SK-N-SH (cell line): ENCODE measurements at regions not wholly inside any gene's neighbourhood (a gene's known extent, or its start where the extent isn't known, plus 50 kb on each side); places are given as distances from the start of the nearest gene placed in this dataset.

Experiments
- CTCF ChIP-seq: fragments of 200-600 bp; sonication (generic); IDR thresholded peaks from 2 replicates; pipeline ENCODE4 v1.6.1; 2017; ENCODE audit warnings: antibody characterized with exemption, mild to moderate bottlenecking, moderate library complexity
- FOSL2 ChIP-seq: IDR thresholded peaks from 2 replicates; pipeline ENCODE4 v1.4.0; 2012; ENCODE audit warnings: low read depth, mild to moderate bottlenecking, moderate library complexity, borderline replicate concordance
- GABPA ChIP-seq: IDR thresholded peaks from 2 replicates; pipeline ENCODE4 v1.4.0; 2012; ENCODE audit warnings: low read depth, mild to moderate bottlenecking
- MAX ChIP-seq: IDR thresholded peaks from 2 replicates; pipeline ENCODE4 v1.4.0; 2012; ENCODE audit warnings: low read depth
- POLR2AphosphoS5 ChIP-seq: IDR thresholded peaks from 2 replicates; pipeline ENCODE4 v1.6.1; 2012; ENCODE audit warnings: low read depth, low read length
- RFX5 ChIP-seq: IDR thresholded peaks from 2 replicates; pipeline ENCODE4 v1.6.1; 2012; ENCODE audit warnings: mild to moderate bottlenecking, improper control_type of control experiment, low read length
- YY1 ChIP-seq: IDR thresholded peaks from 2 replicates; pipeline ENCODE4 v1.4.0; 2012; ENCODE audit warnings: low read depth, mild to moderate bottlenecking

GRCh38 chr10:24034571-24034970 is 174.4 kb upstream of the KIAA1217 start:
- TF ChIP-seq CTCF (no peak), MAX (no peak), POLR2AphosphoS5 (no peak), RFX5 (no peak), YY1 (no peak), GABPA (no peak), FOSL2 (no peak)
